HCT116 (cell line): ENCODE measurements at regions not wholly inside any gene's neighbourhood (a gene's known extent, or its start where the extent isn't known, plus 50 kb on each side); places are given as distances from the start of the nearest gene placed in this dataset.

Experiments
- ATAC-seq: fragments of 200-7000 bp; cut with Tn5 transposase; 2 replicates; pipeline ENCODE4 v1.9.1; 2020; ENCODE audit warnings: mild to moderate bottlenecking, moderate library complexity
- BruUV-seq: library from RNA; stranded (reverse); fragments of 400-500 nt; replicated peaks from 2 replicates; lab custom pipeline; 2021; lab: Mats Ljungman, UMichigan
- CTCF ChIA-PET: fragments of 300-600 bp; sonication (Branson Sonifier 250); formaldehyde crosslinking; loops from one replicate; lab custom pipeline; 2021; ENCODE audit warnings: antibody characterized with exemption; lab: Charles Lee
- POLR2A ChIA-PET: fragments of 300-600, 350-600 bp; sonication (Branson Sonifier 250); formaldehyde crosslinking; loops from one replicate; lab custom pipeline; 2021; ENCODE audit warnings: antibody characterized with exemption; lab: Charles Lee
- RAD21 ChIA-PET, 2 experiments: fragments of 300-600 bp; sonication (Branson Sonifier 250); formaldehyde crosslinking; loops; one replicate each; lab custom pipeline; 2023; ENCODE audit warnings: low total read pairs in 2 of 2; ENCODE audit not compliant: uncharacterized antibody in 2 of 2, unreplicated experiment in 2 of 2, low non-redundant PET in 1 of 2; lab: Charles Lee
- DNase-seq: peaks from one replicate; pipeline ENCODE4 v3.0.0-alpha.2; 2010; ENCODE audit warnings: low read depth, low spot score
- H2AFZ ChIP-seq: fragments of 200-600 bp; shearing (Covaris generic), sonication (generic); 2 replicates; pipeline ENCODE4 v1.6.1; 2017; ENCODE audit warnings: low read depth, mixed run types, mixed read lengths, antibody characterized with exemption, low read length; ENCODE audit not compliant: poor library complexity, severe bottlenecking
- H3K27ac ChIP-seq: 2 replicates; pipeline ENCODE4 v1.5.1; 2012; ENCODE audit warnings: low read depth, low read length
- H3K27me3 ChIP-seq: fragments of 200-600 bp; sonication (generic); 2 replicates; pipeline ENCODE4 v1.6.1; 2016; ENCODE audit warnings: mixed run types, low read length, mixed read lengths; ENCODE audit not compliant: insufficient read depth
- H3K36me3 ChIP-seq, 2 experiments: fragments of 200-500 bp in 1 of 2; fragments of 200-600 bp in 1 of 2; sonication (Bioruptor generic) in 1 of 2; sonication (generic) in 1 of 2; 2 replicates each; pipeline versions ENCODE4 v1.5.1 to v1.6.1; 2014 to 2016; ENCODE audit warnings: low read length in 2 of 2, inconsistent platforms in 1 of 2, mixed read lengths in 1 of 2, mixed run types in 1 of 2; ENCODE audit not compliant: insufficient read depth in 2 of 2, control insufficient read depth in 1 of 2
- H3K4me1 ChIP-seq, 2 experiments: fragments of 200-600 bp in 1 of 2; sonication (generic) in 1 of 2; 2 replicates each; pipeline versions ENCODE4 v1.5.1 to v1.6.1; 2012 to 2017; ENCODE audit warnings: low read length in 2 of 2, inconsistent platforms in 1 of 2, mild to moderate bottlenecking in 1 of 2, mixed read lengths in 1 of 2, mixed run types in 1 of 2, moderate library complexity in 1 of 2; ENCODE audit not compliant: insufficient read depth in 2 of 2, control insufficient read depth in 1 of 2
- H3K4me2 ChIP-seq: fragments of 200-600 bp; sonication (generic); 2 replicates; pipeline ENCODE4 v1.6.1; 2017; ENCODE audit warnings: mixed run types, low read length, mixed read lengths
- H3K4me3 ChIP-seq, 2 experiments: fragments of 200-600 bp in 1 of 2; sonication (generic) in 1 of 2; replicated peaks in 1 of 2; 2 replicates each; pipeline ENCODE4 v1.5.1; 2011 to 2016; ENCODE audit warnings: low read length in 2 of 2, control low read depth in 1 of 2, low read depth in 1 of 2, mild to moderate bottlenecking in 1 of 2, mixed read lengths in 1 of 2, mixed run types in 1 of 2
- H3K79me2 ChIP-seq: fragments of 200-600 bp; sonication (generic); 2 replicates; pipeline ENCODE4 v1.6.1; 2017; ENCODE audit warnings: mild to moderate bottlenecking, mixed run types, low read length, moderate library complexity, mixed read lengths; ENCODE audit not compliant: insufficient read depth
- H3K9ac ChIP-seq: fragments of 200-600 bp; sonication (generic); 2 replicates; pipeline ENCODE4 v1.6.1; 2016; ENCODE audit warnings: low read length, mixed read lengths
- H3K9me2 ChIP-seq: fragments of 200-600 bp; sonication (generic), shearing (Covaris generic); 2 replicates; pipeline ENCODE4 v1.6.1; 2017; ENCODE audit warnings: mixed run types, mild to moderate bottlenecking, moderate library complexity; ENCODE audit not compliant: insufficient read depth
- H3K9me3 ChIP-seq, 2 experiments: fragments of 200-500 bp in 1 of 2; fragments of 200-600 bp in 1 of 2; sonication (Bioruptor generic) in 1 of 2; sonication (generic) in 1 of 2; 2 replicates each; pipeline ENCODE4 v1.6.1; 2014 to 2017; ENCODE audit warnings: low read length in 2 of 2, mixed read lengths in 2 of 2, inconsistent platforms in 1 of 2, low read depth in 1 of 2, mild to moderate bottlenecking in 1 of 2, mixed run types in 1 of 2, moderate library complexity in 1 of 2; ENCODE audit not compliant: control insufficient read depth in 1 of 2, insufficient read depth in 1 of 2
- H4K20me1 ChIP-seq: fragments of 200-600 bp; sonication (generic), shearing (Covaris generic); 2 replicates; pipeline ENCODE4 v1.6.1; 2017; ENCODE audit warnings: mixed run types, mild to moderate bottlenecking, moderate library complexity; ENCODE audit not compliant: insufficient read depth
- CEBPB ChIP-seq: IDR thresholded peaks from 2 replicates; pipeline ENCODE4 v1.6.1; 2012; ENCODE audit warnings: low read depth
- EGR1 ChIP-seq: IDR thresholded peaks from 2 replicates; pipeline ENCODE4 v1.6.1; 2012; ENCODE audit warnings: low read depth
- ELF1 ChIP-seq: IDR thresholded peaks from 2 replicates; pipeline ENCODE4 v1.6.1; 2012; ENCODE audit warnings: low read depth, borderline replicate concordance
- EZH2phosphoT487 ChIP-seq: fragments of 200-600 bp; IDR thresholded peaks from 2 replicates; pipeline ENCODE4 v1.6.1; 2018; ENCODE audit warnings: antibody characterized with exemption, borderline replicate concordance
- JUND ChIP-seq: IDR thresholded peaks from 2 replicates; pipeline ENCODE4 v1.6.1; 2012
- SIN3A ChIP-seq: IDR thresholded peaks from 2 replicates; pipeline ENCODE4 v1.6.1; 2012; ENCODE audit warnings: low read depth
- SP1 ChIP-seq: IDR thresholded peaks from 2 replicates; pipeline ENCODE4 v1.6.1; 2012; ENCODE audit warnings: low read depth
- SRF ChIP-seq: IDR thresholded peaks from 2 replicates; pipeline ENCODE4 v1.6.1; 2012; ENCODE audit warnings: low read depth
- TCF7L2 ChIP-seq: IDR thresholded peaks from 2 replicates; pipeline ENCODE4 v1.7.0; 2011; ENCODE audit warnings: borderline replicate concordance, inconsistent platforms; ENCODE audit not compliant: insufficient read depth, insufficient read length; ENCODE audit errors: extremely low read depth
- YY1 ChIP-seq: IDR thresholded peaks from 2 replicates; pipeline ENCODE4 v1.6.1; 2011; ENCODE audit warnings: low read length, low read depth, moderate library complexity, mild to moderate bottlenecking; ENCODE audit not compliant: insufficient replicate concordance; ENCODE audit errors: extremely low read depth
- ZBTB33 ChIP-seq: IDR thresholded peaks from 2 replicates; pipeline ENCODE4 v1.6.1; 2011; ENCODE audit warnings: mild to moderate bottlenecking, low read length, moderate library complexity; ENCODE audit not compliant: insufficient replicate concordance; ENCODE audit errors: extremely low read depth
- ZFX ChIP-seq: fragments of 450-650 bp; IDR thresholded peaks from 2 replicates; pipeline ENCODE4 v1.6.1; 2017
- ZNF274 ChIP-seq: fragments of 200-500 bp; sonication (Bioruptor generic); IDR thresholded peaks from 2 replicates; pipeline ENCODE4 v1.6.1; 2014; ENCODE audit warnings: mild to moderate bottlenecking, low read depth, low read length, inconsistent platforms
- intact Hi-C: fragments of 100-400 bp; cut with micrococcal nuclease; formaldehyde crosslinking; loops from 2 replicates; pipeline ENCODE4 v1.10.0; 2022
- TF ChIP-seq, protein P1 (sequence below), 3 experiments: fragments of 200-600 bp in 1 of 3; sonication (generic) in 1 of 3; IDR thresholded peaks in 2 of 3; conservative IDR thresholded peaks in 1 of 3; 2 replicates each; pipeline ENCODE4 v1.5.1; 2012 to 2017; ENCODE audit warnings: low read depth in 2 of 3, low read length in 2 of 3, antibody characterized with exemption in 1 of 3, borderline replicate concordance in 1 of 3, control low read depth in 1 of 3, mild to moderate bottlenecking in 1 of 3, mixed read lengths in 1 of 3, mixed run types in 1 of 3, moderate library complexity in 1 of 3; ENCODE audit not compliant: insufficient read depth in 1 of 3

- Histone ChIP-seq H3K9ac (no peak overlapping the region), H3K36me3 (no peaks in the 10 kb centered on the region), H3K9me3 (peaks cover 0 to 6% of the 10 kb centered on the region in 2 experiments; a peak in 2 of 4 replicates), H3K4me2 (no peak overlapping the region), H2AFZ (no peak overlapping the region), H3K9me2 (no peaks in the 10 kb centered on the region), H4K20me1 (no peaks in the 10 kb centered on the region), H3K4me1 (no peaks in the 10 kb centered on the region), H3K79me2 (no peaks in the 10 kb centered on the region), H3K27ac (no peak overlapping the region), H3K4me3 (no peak overlapping the region), H3K27me3 (no peaks in the 10 kb centered on the region)
- DNase-seq (no peak), ATAC-seq (no peak)
- ChIA-PET POLR2A (no interaction called here), CTCF (no interaction called here), RAD21 (no interaction called here)
- intact Hi-C loops = no loop called here
- TF ChIP-seq ZFX = no peak
- no peak for TF ChIP-seq YY1
- TF ChIP-seq JUND = no peak
- no peak for TF ChIP-seq EGR1
- TF ChIP-seq EZH2phosphoT487 = no peak
- no peak for TF ChIP-seq ZNF274
- no peak for TF ChIP-seq ELF1
- no peak for TF ChIP-seq SRF
- no peak for TF ChIP-seq TCF7L2
- no TSS peak for BruUV-seq
These were observed 314.7 kb downstream of the AMY1C start for GRCh38 chr1:104064399-104064798.

GRCh38 chr1:104072915-104073371, 323.2 kb downstream of the AMY1C start:
- no TSS peak for BruUV-seq
- CTCF ChIA-PET = no interaction called here
- Histone ChIP-seq H3K27ac (no peak overlapping the region), H3K9me2 (no peaks in the 10 kb centered on the region), H3K79me2 (no peaks in the 10 kb centered on the region), H3K9ac (no peak overlapping the region), H3K27me3 (no peaks in the 10 kb centered on the region), H3K4me3 (no peak overlapping the region), H3K36me3 (no peaks in the 10 kb centered on the region), H3K9me3 (peaks cover 0 to 9% of the 10 kb centered on the region in 2 experiments; a peak in 2 of 4 replicates), H3K4me2 (no peak overlapping the region), H3K4me1 (no peaks in the 10 kb centered on the region), H4K20me1 (no peaks in the 10 kb centered on the region), H2AFZ (no peak overlapping the region)
- POLR2A ChIA-PET = no interaction called here
- no peak for ATAC-seq
- no peak for DNase-seq
- intact Hi-C loops = no loop called here
- RAD21 ChIA-PET = no interaction called here
- TF ChIP-seq SIN3A = no peak
- no peak for TF ChIP-seq ELF1
- no peak for TF ChIP-seq ZBTB33
- no peak for TF ChIP-seq YY1
- no peak for TF ChIP-seq EZH2phosphoT487
- no peak for TF ChIP-seq CEBPB
- TF ChIP-seq SP1 = no peak
- TF ChIP-seq, protein P1, sequence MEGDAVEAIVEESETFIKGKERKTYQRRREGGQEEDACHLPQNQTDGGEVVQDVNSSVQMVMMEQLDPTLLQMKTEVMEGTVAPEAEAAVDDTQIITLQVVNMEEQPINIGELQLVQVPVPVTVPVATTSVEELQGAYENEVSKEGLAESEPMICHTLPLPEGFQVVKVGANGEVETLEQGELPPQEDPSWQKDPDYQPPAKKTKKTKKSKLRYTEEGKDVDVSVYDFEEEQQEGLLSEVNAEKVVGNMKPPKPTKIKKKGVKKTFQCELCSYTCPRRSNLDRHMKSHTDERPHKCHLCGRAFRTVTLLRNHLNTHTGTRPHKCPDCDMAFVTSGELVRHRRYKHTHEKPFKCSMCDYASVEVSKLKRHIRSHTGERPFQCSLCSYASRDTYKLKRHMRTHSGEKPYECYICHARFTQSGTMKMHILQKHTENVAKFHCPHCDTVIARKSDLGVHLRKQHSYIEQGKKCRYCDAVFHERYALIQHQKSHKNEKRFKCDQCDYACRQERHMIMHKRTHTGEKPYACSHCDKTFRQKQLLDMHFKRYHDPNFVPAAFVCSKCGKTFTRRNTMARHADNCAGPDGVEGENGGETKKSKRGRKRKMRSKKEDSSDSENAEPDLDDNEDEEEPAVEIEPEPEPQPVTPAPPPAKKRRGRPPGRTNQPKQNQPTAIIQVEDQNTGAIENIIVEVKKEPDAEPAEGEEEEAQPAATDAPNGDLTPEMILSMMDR (IDR thresholded peaks at IDR 0.05 in 2 of 3, conservative IDR thresholded peaks at IDR 0.05 in 1 of 3; ENCODE audit: borderline replicate concordance in 1 of 3, insufficient read depth in 1 of 3, low read depth in 2 of 3, low read length in 2 of 3) = no peak
- TF ChIP-seq TCF7L2 = no peak
